ENCODE measurements at regions not wholly inside any gene's neighbourhood (a gene's known extent, or its start where the extent isn't known, plus 50 kb on each side); places are given as distances from the start of the nearest gene placed in this dataset.
A peak's percentile ranks its signal among the peaks of the same experiment; 100 is the strongest.
"Not testable (repeated sequence)": the region's sequence is repeated elsewhere in the genome, so short reads cannot be mapped to it uniquely, and the experiment has no call there.

- Histone ChIP-seq H3K27ac (no peak overlapping the region), H3K36me3 (no peaks in the 10 kb centered on the region), H3K4me3 (no peak overlapping the region), H3K4me1 (no peaks in the 10 kb centered on the region), H3K27me3 (no peaks in the 10 kb centered on the region), H3K9me3 (no peaks in the 10 kb centered on the region)
- WGBS, 2 donors = 80 to 87% methylated on average over 1 of the region's 1 CpG
- DNase-seq = no peak
- TF ChIP-seq POLR2A (IDR thresholded peaks at IDR 0.05) (no peak), POLR2AphosphoS5 (IDR thresholded peaks at IDR 0.05) (no peak), EP300 (IDR thresholded peaks at IDR 0.05) (no peak), CTCF (IDR thresholded peaks at IDR 0.05) (no peak)
- intact Hi-C loops (cut with DNase I) = no loop called here
These were observed 453.7 kb downstream of the NAV3 start for GRCh38 chr12:78284417-78284816.

GRCh38 chr12:78290606-78291345, 460.1 kb downstream of the NAV3 start:
- TF ChIP-seq EP300 (IDR thresholded peaks at IDR 0.05) (no peak), POLR2AphosphoS5 (IDR thresholded peaks at IDR 0.05) (peak in 1 of 4 donors; percentile 16)
- Histone ChIP-seq H3K27me3 (no peaks in the 10 kb centered on the region), H3K9me3 (no peaks in the 10 kb centered on the region), H3K4me1 (peaks cover 0 to 6% (median 2%) of the 10 kb centered on the region in 4 donors), H3K36me3 (no peaks in the 10 kb centered on the region), H3K27ac (no peak overlapping the region), H3K4me3 (no peak overlapping the region)
- no peak for DNase-seq
- WGBS, 2 donors = 81 to 91% methylated on average over 5 of the region's 5 CpGs
- intact Hi-C loops (cut with DNase I) = no loop called here

GRCh38 chr12:78293059-78293686, 462.5 kb downstream of the NAV3 start:
- Histone ChIP-seq H3K4me1 (peaks cover 0 to 6% (median 2%) of the 10 kb centered on the region in 4 donors), H3K27me3 (no peaks in the 10 kb centered on the region), H3K4me3 (no peak overlapping the region), H3K9me3 (no peaks in the 10 kb centered on the region), H3K36me3 (no peaks in the 10 kb centered on the region), H3K27ac (no peak overlapping the region)
- no peak for TF ChIP-seq POLR2A (IDR thresholded peaks at IDR 0.05)
- no peak for TF ChIP-seq POLR2AphosphoS5 (IDR thresholded peaks at IDR 0.05)
- TF ChIP-seq CTCF (IDR thresholded peaks at IDR 0.05) = no peak
- no peak for TF ChIP-seq EP300 (IDR thresholded peaks at IDR 0.05)
- WGBS, 2 donors = 12 to 63% methylated on average over 1 of the region's 1 CpG
- DNase-seq = no peak
- intact Hi-C loops (cut with DNase I) = no loop called here

GRCh38 chr12:78301282-78301681, 470.6 kb downstream of the NAV3 start:
- DNase-seq; H3K27me3 ChIP-seq; intact Hi-C loops (cut with DNase I); H3K9me3 ChIP-seq; H3K36me3 ChIP-seq; H3K4me3 ChIP-seq; H3K4me1 ChIP-seq; H3K27ac ChIP-seq: not testable (repeated sequence)
- whole genome bisulfite sequencing, 2 donors = 39 to 78% methylated on average over 5 of the region's 5 CpGs

- no peak overlapping the region for H3K27ac ChIP-seq
- H3K9me3 ChIP-seq = no peaks in the 10 kb centered on the region
- TF ChIP-seq POLR2A (IDR thresholded peaks at IDR 0.05) = no peak
- TF ChIP-seq CTCF (IDR thresholded peaks at IDR 0.05) = no peak
- no peak for TF ChIP-seq EP300 (IDR thresholded peaks at IDR 0.05)
- no peak for TF ChIP-seq POLR2AphosphoS5 (IDR thresholded peaks at IDR 0.05)
- no peak for DNase-seq
- no peak overlapping the region for H3K4me3 ChIP-seq
- H3K4me1 ChIP-seq = no peaks in the 10 kb centered on the region
- H3K27me3 ChIP-seq = no peaks in the 10 kb centered on the region
- H3K36me3 ChIP-seq = no peaks in the 10 kb centered on the region
- 78 to 80% methylated on average over 1 of the region's 1 CpG for WGBS, 2 donors
- intact Hi-C loops (cut with DNase I) = no loop called here
These were observed 475.1 kb downstream of the NAV3 start for GRCh38 chr12:78305808-78306207.
